GM13977 (cell line): ENCODE measurements at regions not wholly inside any gene's neighbourhood (a gene's known extent, or its start where the extent isn't known, plus 50 kb on each side); places are given as distances from the start of the nearest gene placed in this dataset.

Experiments
- DNase-seq: peaks from one replicate; pipeline ENCODE4 v3.0.0; 2012; ENCODE audit warnings: low spot score
- CTCF ChIP-seq: IDR thresholded peaks from 2 replicates; pipeline ENCODE4 v1.5.1; 2012; ENCODE audit warnings: mild to moderate bottlenecking, control low read depth; ENCODE audit not compliant: insufficient read depth; ENCODE audit errors: extremely low read depth, missing control alignments
- in situ Hi-C: fragments of 300-500 bp; cut with MboI; formaldehyde crosslinking; loops from one replicate; pipeline ENCODE4 v1.12.0; 2022; ENCODE audit warnings: low sequenced_read_pairs, low pct_unique_long_range_greater_than_20kb, mixed read lengths, inconsistent platforms; ENCODE audit not compliant: unreplicated experiment

- TF ChIP-seq CTCF: no peak
- no peak for DNase-seq
- in situ Hi-C loops: no loop called here
Observed at GRCh38 chr9:89744730-89745129, 139.9 kb downstream of the GADD45G start.

GRCh38 chr9:89745601-89746376 lies 141.0 kb downstream of the GADD45G start:
- DNase-seq: no peak
- in situ Hi-C loops: no loop called here
- TF ChIP-seq CTCF: no peak

- DNase-seq: no peak
- in situ Hi-C loops: no loop called here
- no peak for TF ChIP-seq CTCF
Observed at GRCh38 chr9:89746385-89747116, 141.7 kb downstream of the GADD45G start.

- in situ Hi-C loops: no loop called here
- DNase-seq: no peak
- no peak for TF ChIP-seq CTCF
Observed at GRCh38 chr9:89747596-89747995, 142.8 kb downstream of the GADD45G start.

GRCh38 chr9:89748021-89748670 lies 143.3 kb downstream of the GADD45G start:
- no peak for DNase-seq
- in situ Hi-C loops: no loop called here

More at GRCh38 chr9:89748021-89748670, 143.3 kb downstream of the GADD45G start:
- TF ChIP-seq CTCF: no peak
